ENCODE measurements at regions not wholly inside any gene's neighbourhood (a gene's known extent, or its start where the extent isn't known, plus 50 kb on each side); places are given as distances from the start of the nearest gene placed in this dataset.

GRCh38 chr3:159839561-159840379 lies 148.9 kb upstream of the IL12A start, which contains the start of gene SCHIP1:
SCHIP1 (plus strand) TSS chr3:159839861.
- no peaks in the 10 kb centered on the region for H3K9me3 ChIP-seq (ENCODE audit: control insufficient read depth, insufficient read depth, low read length)
- H3K27me3 ChIP-seq (ENCODE audit: control insufficient read depth, low read length) = peaks cover 21% of the 10 kb centered on the region
- H3K4me2 ChIP-seq (ENCODE audit: low read length) = no peak within 1 kb of the TSS
- no peaks in the 10 kb centered on the region for H4K20me1 ChIP-seq (ENCODE audit: control insufficient read depth, insufficient read depth, low read depth, low read length)
- no peak for TF ChIP-seq CTCF (IDR thresholded peaks at IDR 0.05; ENCODE audit: low read depth, low read length, poor library complexity, severe bottlenecking)
- no peak for TF ChIP-seq EZH2phosphoT487 (IDR thresholded peaks at IDR 0.05; ENCODE audit: borderline replicate concordance, low read length)
- H3K36me3 ChIP-seq (ENCODE audit: control insufficient read depth, low read length) = no peaks in the 10 kb centered on the region
- H3K79me2 ChIP-seq (ENCODE audit: control insufficient read depth, low read length) = no peaks in the 10 kb centered on the region
- no peak within 1 kb of the TSS for H3K27ac ChIP-seq (ENCODE audit: low read depth, low read length)
- no peaks in the 10 kb centered on the region for H3F3A ChIP-seq (ENCODE audit: control insufficient read depth, insufficient read depth)
- H3K9me2 ChIP-seq (replicated peaks; ENCODE audit: control insufficient read depth, low read length) = no peaks in the 10 kb centered on the region
- no peaks in the 10 kb centered on the region for H3K4me1 ChIP-seq (ENCODE audit: control insufficient read depth, low read length)
- no peak within 1 kb of the TSS for H3K4me3 ChIP-seq (ENCODE audit: low read length)

GRCh38 chr3:159840703-159841299 lies 147.8 kb upstream of the IL12A start:
- H3K4me3 ChIP-seq (ENCODE audit: low read length) = no peak overlapping the region
- H3F3A ChIP-seq (ENCODE audit: control insufficient read depth, insufficient read depth) = no peaks in the 10 kb centered on the region
- H3K36me3 ChIP-seq (ENCODE audit: control insufficient read depth, low read length) = no peaks in the 10 kb centered on the region
- no peaks in the 10 kb centered on the region for H3K9me2 ChIP-seq (replicated peaks; ENCODE audit: control insufficient read depth, low read length)
- no peaks in the 10 kb centered on the region for H3K79me2 ChIP-seq (ENCODE audit: control insufficient read depth, low read length)
- H3K27ac ChIP-seq (ENCODE audit: low read depth, low read length) = no peak overlapping the region
- H3K4me1 ChIP-seq (ENCODE audit: control insufficient read depth, low read length) = no peaks in the 10 kb centered on the region
- H3K27me3 ChIP-seq (ENCODE audit: control insufficient read depth, low read length) = peaks cover 21% of the 10 kb centered on the region
- H4K20me1 ChIP-seq (ENCODE audit: control insufficient read depth, insufficient read depth, low read depth, low read length) = no peaks in the 10 kb centered on the region
- no peaks in the 10 kb centered on the region for H3K9me3 ChIP-seq (ENCODE audit: control insufficient read depth, insufficient read depth, low read length)
- H3K4me2 ChIP-seq (ENCODE audit: low read length) = no peak overlapping the region
- no peak for TF ChIP-seq CTCF (IDR thresholded peaks at IDR 0.05; ENCODE audit: low read depth, low read length, poor library complexity, severe bottlenecking)
- no peak for TF ChIP-seq EZH2phosphoT487 (IDR thresholded peaks at IDR 0.05; ENCODE audit: borderline replicate concordance, low read length)

DNA sequence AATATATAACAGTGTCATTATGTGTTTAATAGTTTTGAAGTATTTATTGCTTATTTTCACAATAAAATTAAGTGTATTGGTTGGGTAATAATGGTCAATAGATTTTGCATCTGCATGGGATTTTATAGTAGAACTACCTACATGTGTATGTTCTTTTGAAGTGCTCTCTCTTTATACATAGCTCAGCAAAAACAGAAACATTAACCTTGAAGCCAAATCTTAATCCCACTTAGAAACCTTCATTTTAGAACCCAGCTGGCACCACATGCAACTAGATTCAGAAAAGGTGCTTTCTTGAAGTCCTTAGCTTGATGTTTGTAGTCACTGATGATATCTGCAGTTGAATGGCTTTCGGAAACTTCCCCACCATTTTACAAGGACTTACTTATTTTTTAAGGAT lies 146.9 kb upstream of the IL12A start:
- Histone ChIP-seq H3K4me1 (ENCODE audit: control insufficient read depth, low read length) (no peaks in the 10 kb centered on the region), H3K4me2 (ENCODE audit: low read length) (no peak overlapping the region), H3K4me3 (ENCODE audit: low read length) (no peak overlapping the region), H3K79me2 (ENCODE audit: control insufficient read depth, low read length) (no peaks in the 10 kb centered on the region), H3K9me2 (replicated peaks; ENCODE audit: control insufficient read depth, low read length) (no peaks in the 10 kb centered on the region), H3K27me3 (ENCODE audit: control insufficient read depth, low read length) (peaks cover 16% of the 10 kb centered on the region), H4K20me1 (ENCODE audit: control insufficient read depth, insufficient read depth, low read depth, low read length) (no peaks in the 10 kb centered on the region), H3K36me3 (ENCODE audit: control insufficient read depth, low read length) (no peaks in the 10 kb centered on the region), H3F3A (ENCODE audit: control insufficient read depth, insufficient read depth) (no peaks in the 10 kb centered on the region), H3K27ac (ENCODE audit: low read depth, low read length) (no peak overlapping the region), H3K9me3 (ENCODE audit: control insufficient read depth, insufficient read depth, low read length) (no peaks in the 10 kb centered on the region)
- TF ChIP-seq CTCF (IDR thresholded peaks at IDR 0.05; ENCODE audit: low read depth, low read length, poor library complexity, severe bottlenecking) (no peak), EZH2phosphoT487 (IDR thresholded peaks at IDR 0.05; ENCODE audit: borderline replicate concordance, low read length) (no peak)

Data from DOHH2 (cell line).